ENCODE measurements at regions not wholly inside any gene's neighbourhood (a gene's known extent, or its start where the extent isn't known, plus 50 kb on each side); places are given as distances from the start of the nearest gene placed in this dataset.

GRCh38 chr7:16046041-16046440, 359.6 kb upstream of the MEOX2 start:
- H3K27ac ChIP-seq = no peak overlapping the region
- no peak for DNase-seq
- no peak for TF ChIP-seq CTCF (IDR thresholded peaks at IDR 0.05; ENCODE audit: low read depth, low read length)
- H3K4me3 ChIP-seq (ENCODE audit: low read depth, low read length) = no peak overlapping the region
- H3K36me3 ChIP-seq = no peaks in the 10 kb centered on the region
- H3K27me3 ChIP-seq (ENCODE audit: insufficient read depth, low read depth, severe bottlenecking) = no peaks in the 10 kb centered on the region
- no peaks in the 10 kb centered on the region for H3K9me3 ChIP-seq (ENCODE audit: severe bottlenecking)

DNA sequence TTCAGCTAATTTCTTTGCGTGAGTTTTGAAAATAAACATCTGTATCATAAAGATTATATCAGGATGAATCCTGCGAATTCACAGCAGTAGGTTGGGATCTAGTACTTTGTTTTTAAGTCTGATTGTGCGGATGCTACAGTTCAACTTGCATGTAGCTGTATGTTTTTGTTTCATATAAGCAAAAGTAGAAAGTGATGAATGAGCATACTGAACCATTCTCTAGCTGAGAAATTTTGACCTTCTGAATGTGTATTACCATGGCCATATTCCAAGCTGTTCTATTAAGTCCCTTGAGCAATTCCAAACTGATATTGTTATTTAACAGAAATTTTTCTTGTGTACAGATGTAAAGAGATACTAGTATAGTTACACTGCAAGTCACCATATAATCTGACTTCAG, 358.8 kb upstream of the MEOX2 start:
- TF ChIP-seq CTCF (IDR thresholded peaks at IDR 0.05; ENCODE audit: low read depth, low read length) = no peak
- Histone ChIP-seq H3K27me3 (ENCODE audit: insufficient read depth, low read depth, severe bottlenecking) (no peaks in the 10 kb centered on the region), H3K36me3 (no peaks in the 10 kb centered on the region), H3K9me3 (ENCODE audit: severe bottlenecking) (no peaks in the 10 kb centered on the region), H3K27ac (no peak overlapping the region), H3K4me3 (ENCODE audit: low read depth, low read length) (no peak overlapping the region)
- DNase-seq = no peak

DNA sequence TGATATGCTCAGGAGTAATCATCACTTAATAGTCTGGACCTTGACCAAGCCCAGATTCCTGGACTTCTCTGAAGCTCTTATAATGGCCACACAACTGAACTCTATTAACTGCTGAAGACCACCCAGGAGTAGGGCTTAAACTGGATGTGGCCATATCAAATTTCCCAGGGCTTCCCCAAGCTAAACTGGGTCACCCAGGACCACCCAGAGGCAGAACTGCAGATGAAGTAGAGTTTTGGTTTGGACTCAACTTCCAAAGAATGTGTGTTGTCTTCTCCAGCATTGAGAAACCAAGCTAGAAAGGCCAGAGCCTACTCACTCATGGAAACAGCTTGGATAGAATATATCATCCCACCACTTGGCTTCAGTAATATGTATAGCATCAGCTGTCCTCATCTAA, 358.2 kb upstream of the MEOX2 start:
- no peak overlapping the region for H3K27ac ChIP-seq
- no peak overlapping the region for H3K4me3 ChIP-seq (ENCODE audit: low read depth, low read length)
- H3K27me3 ChIP-seq (ENCODE audit: insufficient read depth, low read depth, severe bottlenecking) = no peaks in the 10 kb centered on the region
- no peak for DNase-seq
- H3K36me3 ChIP-seq = no peaks in the 10 kb centered on the region
- TF ChIP-seq CTCF (IDR thresholded peaks at IDR 0.05; ENCODE audit: low read depth, low read length) = no peak
- H3K9me3 ChIP-seq (ENCODE audit: severe bottlenecking) = no peaks in the 10 kb centered on the region

DNA sequence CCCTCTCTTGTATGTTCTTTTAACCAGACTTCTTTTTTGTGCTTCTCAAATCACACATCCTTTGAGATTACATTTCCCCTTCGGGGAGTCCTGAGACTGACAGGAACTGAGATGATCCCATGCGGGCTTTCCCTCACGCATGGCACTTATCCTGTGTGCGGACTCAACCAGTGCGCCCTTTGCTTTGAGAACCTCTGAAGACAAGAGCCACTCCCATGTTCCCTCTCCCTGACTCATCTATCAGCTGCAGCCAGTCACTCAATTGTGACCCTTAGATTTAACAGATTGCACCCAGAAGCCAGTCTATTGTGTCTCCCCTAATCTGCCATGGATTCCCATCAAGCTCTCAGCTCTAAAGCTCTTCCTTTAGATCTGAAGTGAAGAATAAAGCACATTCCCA, 353.9 kb upstream of the MEOX2 start:
- no peak for DNase-seq
- H3K36me3 ChIP-seq = no peaks in the 10 kb centered on the region
- no peaks in the 10 kb centered on the region for H3K27me3 ChIP-seq (ENCODE audit: insufficient read depth, low read depth, severe bottlenecking)
- H3K9me3 ChIP-seq (ENCODE audit: severe bottlenecking) = no peaks in the 10 kb centered on the region
- H3K27ac ChIP-seq = no peak overlapping the region
- no peak overlapping the region for H3K4me3 ChIP-seq (ENCODE audit: low read depth, low read length)
- TF ChIP-seq CTCF (IDR thresholded peaks at IDR 0.05; ENCODE audit: low read depth, low read length) = no peak

DNA sequence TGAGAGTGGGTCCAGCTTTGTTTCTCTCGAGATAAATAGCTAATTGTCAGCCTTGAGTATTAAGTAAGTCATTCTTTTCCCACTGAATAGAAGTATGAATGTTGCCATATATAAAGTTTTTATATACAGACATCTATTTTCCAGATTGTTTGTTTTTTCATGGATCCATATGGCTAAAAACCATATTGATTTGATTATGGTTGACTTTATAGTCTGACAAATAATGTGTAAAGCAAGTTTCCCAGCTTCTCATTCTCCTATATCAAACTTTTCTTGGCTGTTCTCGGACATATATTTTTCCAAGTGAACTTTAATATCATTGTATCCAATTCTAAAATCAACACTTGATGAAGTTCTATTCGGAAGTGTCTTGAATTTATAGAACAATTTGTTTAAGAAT, 352.4 kb upstream of the MEOX2 start:
- no peak for DNase-seq
- Histone ChIP-seq H3K27me3 (ENCODE audit: insufficient read depth, low read depth, severe bottlenecking) (no peaks in the 10 kb centered on the region), H3K36me3 (no peaks in the 10 kb centered on the region), H3K4me3 (ENCODE audit: low read depth, low read length) (no peak overlapping the region), H3K9me3 (ENCODE audit: severe bottlenecking) (no peaks in the 10 kb centered on the region), H3K27ac (no peak overlapping the region)
- no peak for TF ChIP-seq CTCF (IDR thresholded peaks at IDR 0.05; ENCODE audit: low read depth, low read length)

DNA sequence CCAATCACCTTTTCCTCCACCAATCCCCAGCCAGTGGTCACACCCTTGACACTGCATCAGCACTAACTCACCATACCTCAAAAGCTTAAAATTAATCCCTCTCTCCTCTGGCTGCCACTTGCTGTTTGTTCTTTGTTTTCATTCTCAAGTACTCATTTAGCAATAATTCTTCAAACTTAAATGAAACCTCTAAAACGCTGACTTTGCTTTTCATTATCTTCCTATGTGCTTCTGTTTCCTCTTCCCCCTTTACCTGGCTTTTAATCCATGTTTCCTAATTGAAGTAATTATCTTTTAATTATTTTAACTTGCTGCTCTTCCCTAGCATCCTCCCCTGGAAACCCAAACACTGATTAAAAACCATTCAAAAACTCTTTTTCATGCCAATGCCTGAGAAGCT, 348.9 kb upstream of the MEOX2 start:
- no peak for TF ChIP-seq CTCF (IDR thresholded peaks at IDR 0.05; ENCODE audit: low read depth, low read length)
- Histone ChIP-seq H3K27ac (no peak overlapping the region), H3K4me3 (ENCODE audit: low read depth, low read length) (no peak overlapping the region), H3K9me3 (ENCODE audit: severe bottlenecking) (no peaks in the 10 kb centered on the region), H3K36me3 (no peaks in the 10 kb centered on the region), H3K27me3 (ENCODE audit: insufficient read depth, low read depth, severe bottlenecking) (no peaks in the 10 kb centered on the region)
- no peak for DNase-seq

Data from WERI-Rb-1 (cell line).